Lower lobe of right lung (tissue), 2 donors: ENCODE measurements at regions not wholly inside any gene's neighbourhood (a gene's known extent, or its start where the extent isn't known, plus 50 kb on each side); places are given as distances from the start of the nearest gene placed in this dataset.

ENCODE experiments used
- ATAC-seq, 2 donors: fragments of 200-7000 bp; cut with Tn5 transposase; one replicate each; pipeline ENCODE4 v1.9.1; 2020 to 2022; ENCODE audit warnings: mild to moderate bottlenecking in 2 of 2, moderate library complexity in 2 of 2
- DNase-seq: peaks from one replicate; pipeline ENCODE4 v3.0.0-alpha.2; 2020
- H3K27ac ChIP-seq: fragments of 200-600 bp; one replicate; pipeline ENCODE4 v1.8.0; 2022
- H3K27me3 ChIP-seq: fragments of 200-600 bp; one replicate; pipeline ENCODE4 v1.8.0; 2022; ENCODE audit warnings: low read depth
- H3K36me3 ChIP-seq: fragments of 200-600 bp; one replicate; pipeline ENCODE4 v1.8.0; 2022; ENCODE audit warnings: mild to moderate bottlenecking
- H3K4me1 ChIP-seq: fragments of 200-600 bp; one replicate; pipeline ENCODE4 v1.8.0; 2022
- H3K4me3 ChIP-seq: fragments of 200-600 bp; one replicate; pipeline ENCODE4 v1.8.0; 2022; ENCODE audit warnings: mild to moderate bottlenecking
- H3K9me3 ChIP-seq: fragments of 200-600 bp; one replicate; pipeline ENCODE4 v1.8.0; 2022
- CTCF ChIP-seq: fragments of 200-600 bp; IDR thresholded peaks from one replicate; pipeline ENCODE4 v1.8.0; 2022; ENCODE audit warnings: antibody characterized with exemption, mild to moderate bottlenecking
- intact Hi-C: fragments of 100-400 bp; cut with DNase I; formaldehyde crosslinking; loops from one replicate; pipeline ENCODE4 v1.11.0; 2022
- donor health status: DM: no; HTN: yes; CAD: no; lungs with severe emphysema.

DNA sequence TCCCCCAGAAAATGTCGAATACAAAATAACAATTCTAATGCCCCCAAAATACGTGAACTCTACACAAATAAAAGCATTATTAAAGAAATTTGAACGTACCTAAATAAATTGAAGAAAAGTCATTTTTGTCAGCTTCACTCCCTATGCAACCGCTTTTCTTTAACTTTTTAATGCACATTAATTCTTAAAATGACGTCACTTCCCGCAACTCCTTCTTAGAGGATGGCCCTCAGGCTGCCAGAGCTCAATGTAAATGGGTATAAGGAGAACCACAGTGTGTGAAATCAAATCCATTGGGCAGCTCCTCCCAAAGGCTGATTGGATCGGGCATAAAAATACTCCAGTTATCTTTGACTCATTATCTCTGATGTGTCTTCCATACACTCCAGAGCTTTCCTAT, 736.9 kb downstream of the GBE1 start:
- Histone ChIP-seq H3K27ac (no peak overlapping the region), H3K9me3 (no peaks in the 10 kb centered on the region), H3K27me3 (no peaks in the 10 kb centered on the region), H3K4me3 (no peak overlapping the region), H3K36me3 (no peaks in the 10 kb centered on the region), H3K4me1 (no peaks in the 10 kb centered on the region)
- no peak for TF ChIP-seq CTCF
- ATAC-seq, result no peak
- DNase-seq, result no peak
- intact Hi-C loops, result no loop called here

DNA sequence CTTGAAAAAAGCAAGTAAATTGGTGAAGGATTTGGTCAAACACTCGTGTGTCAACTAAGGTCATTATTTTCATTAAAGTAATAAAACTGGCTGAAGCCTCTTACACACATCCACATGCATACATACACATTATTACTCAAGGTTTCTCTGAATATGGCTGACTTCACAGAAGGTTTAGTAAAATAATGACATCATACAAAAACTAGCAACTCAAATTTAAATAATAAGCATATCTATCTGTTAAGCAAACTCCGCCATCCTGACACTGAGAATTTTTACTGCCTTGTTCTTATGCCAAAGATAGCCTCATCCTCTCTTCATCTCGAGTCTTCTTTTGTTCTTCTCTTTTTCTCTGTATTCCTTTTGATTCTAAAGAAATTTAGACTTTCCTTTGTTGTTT, 739.1 kb downstream of the GBE1 start:
- no peak overlapping the region for H3K4me3 ChIP-seq
- no peak for DNase-seq
- H3K36me3 ChIP-seq, result no peaks in the 10 kb centered on the region
- TF ChIP-seq CTCF, result no peak
- no peak for ATAC-seq
- H3K27me3 ChIP-seq, result no peaks in the 10 kb centered on the region
- intact Hi-C loops, result no loop called here
- no peaks in the 10 kb centered on the region for H3K9me3 ChIP-seq
- no peak overlapping the region for H3K27ac ChIP-seq
- no peaks in the 10 kb centered on the region for H3K4me1 ChIP-seq

- Histone ChIP-seq H3K4me3 (no peak overlapping the region), H3K9me3 (no peaks in the 10 kb centered on the region), H3K4me1 (no peaks in the 10 kb centered on the region), H3K27me3 (no peaks in the 10 kb centered on the region), H3K36me3 (no peaks in the 10 kb centered on the region), H3K27ac (no peak overlapping the region)
- TF ChIP-seq CTCF, result no peak
- intact Hi-C loops, result no loop called here
- ATAC-seq (no peak), DNase-seq (no peak)
Observed at GRCh38 chr3:81013360-81013759, 748.1 kb downstream of the GBE1 start.

- H3K9me3 ChIP-seq, result no peaks in the 10 kb centered on the region
- ATAC-seq (no peak), DNase-seq (no peak)
- intact Hi-C loops, result no loop called here
- H3K27me3 ChIP-seq, result no peaks in the 10 kb centered on the region
- no peak overlapping the region for H3K27ac ChIP-seq
- no peak overlapping the region for H3K4me3 ChIP-seq
- no peak for TF ChIP-seq CTCF
- H3K36me3 ChIP-seq, result no peaks in the 10 kb centered on the region
- H3K4me1 ChIP-seq, result no peaks in the 10 kb centered on the region
Observed at GRCh38 chr3:81005992-81006391, 755.5 kb downstream of the GBE1 start.

DNA sequence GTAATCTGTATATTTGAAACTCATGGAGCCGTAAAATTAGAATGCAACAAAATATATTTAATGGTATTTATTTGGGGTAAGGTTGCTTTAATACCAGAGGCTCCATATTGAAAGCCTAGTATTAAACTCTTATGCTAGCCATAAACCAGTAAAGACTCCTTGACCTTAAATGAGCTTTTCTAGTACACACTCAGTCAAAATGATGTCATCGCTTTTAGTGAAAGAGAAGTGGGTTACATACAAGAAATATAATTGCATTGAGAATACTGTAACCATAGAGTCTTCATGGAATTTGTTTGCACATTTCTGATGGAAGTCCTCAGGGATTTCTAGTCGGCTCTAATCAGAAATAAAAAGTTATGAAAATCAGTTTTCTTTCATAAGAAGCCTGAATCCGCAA, 757.6 kb downstream of the GBE1 start:
- Histone ChIP-seq H3K4me1 (no peaks in the 10 kb centered on the region), H3K27me3 (no peaks in the 10 kb centered on the region), H3K36me3 (no peaks in the 10 kb centered on the region), H3K4me3 (no peak overlapping the region), H3K27ac (no peak overlapping the region), H3K9me3 (no peaks in the 10 kb centered on the region)
- intact Hi-C loops, result no loop called here
- TF ChIP-seq CTCF, result no peak
- ATAC-seq (no peak), DNase-seq (no peak)

DNA sequence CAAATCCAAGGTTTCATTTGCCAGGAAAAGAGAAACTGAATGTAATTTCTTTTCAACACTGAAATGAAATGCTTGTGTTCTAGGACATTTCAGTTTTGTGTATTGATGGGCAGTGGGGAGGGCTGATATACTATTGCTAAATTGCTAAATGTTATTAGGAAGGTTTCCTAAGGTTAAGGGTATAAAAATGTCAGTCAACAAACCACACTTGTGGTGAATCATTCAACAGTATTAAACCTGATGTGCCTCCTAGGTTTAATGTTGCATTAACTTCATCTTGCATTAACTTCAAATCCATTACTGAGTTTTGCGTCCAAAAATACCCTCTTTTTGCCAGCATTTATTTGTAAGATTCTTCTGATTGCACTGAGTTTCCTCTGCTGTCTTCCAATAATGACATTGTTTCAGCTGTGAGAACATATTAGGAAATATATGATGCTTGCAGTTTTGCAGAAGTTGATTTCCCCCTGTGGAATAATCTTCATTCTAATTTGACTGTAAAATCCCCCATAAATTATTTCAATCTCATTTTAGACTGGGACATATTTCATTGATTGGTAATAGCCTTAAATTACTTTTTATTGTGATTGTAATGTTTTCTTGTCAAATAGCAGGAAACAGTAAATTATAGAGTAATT, 758.3 kb downstream of the GBE1 start:
- ATAC-seq, result no peak
- no peaks in the 10 kb centered on the region for H3K9me3 ChIP-seq
- no peak for TF ChIP-seq CTCF
- DNase-seq, result no peak
- H3K36me3 ChIP-seq, result no peaks in the 10 kb centered on the region
- H3K4me1 ChIP-seq, result no peaks in the 10 kb centered on the region
- intact Hi-C loops, result no loop called here
- H3K27ac ChIP-seq, result no peak overlapping the region
- H3K27me3 ChIP-seq, result no peaks in the 10 kb centered on the region
- H3K4me3 ChIP-seq, result no peak overlapping the region
